Upper lobe of left lung (tissue), 4 donors: ENCODE measurements at regions not wholly inside any gene's neighbourhood (a gene's known extent, or its start where the extent isn't known, plus 50 kb on each side); places are given as distances from the start of the nearest gene placed in this dataset.

Experiments used
- POLR2A ChIP-seq, 4 donors: fragments of 450-650 bp; IDR thresholded peaks; one replicate each; pipeline ENCODE4 v1.5.1; 2016 to 2017; ENCODE audit warnings: antibody characterized with exemption in 4 of 4, mild to moderate bottlenecking in 2 of 4
- TF ChIP-seq, protein P1 (sequence below), 6 experiments: fragments of 450-650 bp in 4 of 6; fragments of 200-600 bp in 2 of 6; sonication (generic) in 2 of 6; IDR thresholded peaks; one replicate each; pipeline ENCODE4 v1.5.1; 2016 to 2019; ENCODE audit warnings: antibody characterized with exemption in 6 of 6

DNA sequence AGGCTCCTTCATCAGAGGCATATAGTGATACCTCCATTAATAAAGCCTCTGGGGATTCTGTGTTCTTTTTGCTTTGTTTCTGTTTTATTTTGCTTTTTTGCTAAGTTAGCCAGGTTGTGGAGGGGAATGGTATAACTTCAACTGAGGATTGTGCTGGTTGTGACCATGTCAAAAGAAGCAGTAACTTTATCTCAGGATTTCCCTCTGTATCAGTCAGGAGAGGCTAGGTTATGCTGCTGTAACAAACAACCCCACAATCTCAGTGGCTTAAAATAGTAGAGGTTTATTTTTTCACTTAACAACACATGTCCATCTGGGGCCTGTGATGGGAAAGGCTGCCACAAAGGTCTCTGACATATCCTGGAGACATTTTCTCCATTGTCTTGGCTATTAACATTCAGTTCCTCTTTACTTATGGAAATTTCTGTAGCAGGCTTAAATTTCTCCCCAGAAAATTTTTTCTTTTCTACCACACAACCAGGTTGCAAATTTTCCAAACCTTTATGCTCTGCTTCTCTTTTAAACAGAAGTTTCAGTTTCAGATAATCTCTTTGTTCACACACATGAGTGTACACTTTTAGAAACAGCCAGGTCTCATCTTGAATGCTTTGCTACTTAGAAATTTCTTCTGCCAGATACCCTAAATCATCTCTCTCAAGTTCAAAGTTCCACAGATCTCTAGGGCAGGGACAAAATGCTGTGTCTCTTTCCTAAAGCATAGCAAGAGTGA lies 64.7 kb downstream of the UCHL1 start:
- TF ChIP-seq, protein P1, sequence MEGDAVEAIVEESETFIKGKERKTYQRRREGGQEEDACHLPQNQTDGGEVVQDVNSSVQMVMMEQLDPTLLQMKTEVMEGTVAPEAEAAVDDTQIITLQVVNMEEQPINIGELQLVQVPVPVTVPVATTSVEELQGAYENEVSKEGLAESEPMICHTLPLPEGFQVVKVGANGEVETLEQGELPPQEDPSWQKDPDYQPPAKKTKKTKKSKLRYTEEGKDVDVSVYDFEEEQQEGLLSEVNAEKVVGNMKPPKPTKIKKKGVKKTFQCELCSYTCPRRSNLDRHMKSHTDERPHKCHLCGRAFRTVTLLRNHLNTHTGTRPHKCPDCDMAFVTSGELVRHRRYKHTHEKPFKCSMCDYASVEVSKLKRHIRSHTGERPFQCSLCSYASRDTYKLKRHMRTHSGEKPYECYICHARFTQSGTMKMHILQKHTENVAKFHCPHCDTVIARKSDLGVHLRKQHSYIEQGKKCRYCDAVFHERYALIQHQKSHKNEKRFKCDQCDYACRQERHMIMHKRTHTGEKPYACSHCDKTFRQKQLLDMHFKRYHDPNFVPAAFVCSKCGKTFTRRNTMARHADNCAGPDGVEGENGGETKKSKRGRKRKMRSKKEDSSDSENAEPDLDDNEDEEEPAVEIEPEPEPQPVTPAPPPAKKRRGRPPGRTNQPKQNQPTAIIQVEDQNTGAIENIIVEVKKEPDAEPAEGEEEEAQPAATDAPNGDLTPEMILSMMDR (IDR thresholded peaks at IDR 0.05) = no peak
- no peak for TF ChIP-seq POLR2A (IDR thresholded peaks at IDR 0.05)
